HG03159 (cell line): ENCODE measurements at regions not wholly inside any gene's neighbourhood (a gene's known extent, or its start where the extent isn't known, plus 50 kb on each side); places are given as distances from the start of the nearest gene placed in this dataset.

Experiments
- ATAC-seq: cut with Tn5 transposase; IDR thresholded peaks from one replicate; pipeline ENCODE4 v1.9.1; 2021; ENCODE audit warnings: mild to moderate bottlenecking, moderate library complexity; ENCODE audit not compliant: unreplicated experiment

- ATAC-seq = no peak
Observed at GRCh38 chr6:21807299-21808044, 213.9 kb downstream of the SOX4 start.

- no peak for ATAC-seq
Observed at GRCh38 chr6:21808045-21808470, 214.5 kb downstream of the SOX4 start.

GRCh38 chr6:21808551-21809242, 215.1 kb downstream of the SOX4 start:
- no peak for ATAC-seq

- ATAC-seq = no peak
Observed at GRCh38 chr6:21811484-21811883, 217.9 kb downstream of the SOX4 start.

- ATAC-seq = no peak
Observed at GRCh38 chr6:21816231-21816630, 222.7 kb downstream of the SOX4 start.

GRCh38 chr6:21820442-21820841, 226.9 kb downstream of the SOX4 start:
- ATAC-seq = no peak

GRCh38 chr6:21823371-21823770, 229.8 kb downstream of the SOX4 start:
- ATAC-seq = no peak

- no peak for ATAC-seq
Observed at GRCh38 chr6:21824431-21825177, 231.1 kb downstream of the SOX4 start.

- no peak for ATAC-seq
Observed at GRCh38 chr6:21826023-21826422, 232.5 kb downstream of the SOX4 start.

GRCh38 chr6:21826904-21827303, 233.4 kb downstream of the SOX4 start:
- ATAC-seq = no peak

- ATAC-seq = no peak
Observed at GRCh38 chr6:21827425-21828202, 234.1 kb downstream of the SOX4 start.

- ATAC-seq = no peak
Observed at GRCh38 chr6:21828704-21829103, 235.2 kb downstream of the SOX4 start.

- ATAC-seq = no peak
Observed at GRCh38 chr6:21829126-21829525, 235.6 kb downstream of the SOX4 start.

- ATAC-seq = no peak
Observed at GRCh38 chr6:21831521-21832291, 238.2 kb downstream of the SOX4 start.

GRCh38 chr6:21836277-21836676, 242.7 kb downstream of the SOX4 start:
- ATAC-seq = no peak

- no peak for ATAC-seq
Observed at GRCh38 chr6:21836772-21837425, 243.3 kb downstream of the SOX4 start.

GRCh38 chr6:21840428-21840827, 246.9 kb downstream of the SOX4 start:
- ATAC-seq = no peak

GRCh38 chr6:21842875-21843645, 249.5 kb downstream of the SOX4 start:
- no peak for ATAC-seq
